GM12878 (cell line): ENCODE measurements at regions not wholly inside any gene's neighbourhood (a gene's known extent, or its start where the extent isn't known, plus 50 kb on each side); places are given as distances from the start of the nearest gene placed in this dataset.

ENCODE experiments used
- ATAC-seq: fragments of 200-7000 bp; cut with Tn5 transposase; 3 replicates; pipeline ENCODE4 v1.9.1; 2020; ENCODE audit warnings: mild to moderate bottlenecking, moderate library complexity
- BruUV-seq: library from RNA; stranded (reverse); fragments of 400-500 nt; replicated peaks from 2 replicates; lab custom pipeline; 2021; lab: Mats Ljungman, UMichigan
- CTCF ChIA-PET: fragments of 300-600 bp; sonication (Branson Sonifier 250); formaldehyde crosslinking; extraction: SDS; loops from one replicate; lab custom pipeline; 2021; ENCODE audit warnings: inconsistent platforms; lab: Yijun Ruan, JAX
- POLR2A ChIA-PET: fragments of 350-600 bp; formaldehyde crosslinking; extraction: SDS; loops from one replicate; lab custom pipeline; 2021; ENCODE audit warnings: inconsistent platforms; lab: Charles Lee
- RAD21 ChIA-PET: fragments of 300-600 bp; sonication (Branson Sonifier 250); formaldehyde crosslinking; loops from one replicate; lab custom pipeline; 2023; ENCODE audit warnings: antibody characterized with exemption; ENCODE audit not compliant: unreplicated experiment; lab: Charles Lee
- SMC1A ChIA-PET: fragments of 300-600 bp; sonication (Branson Sonifier 250); formaldehyde crosslinking; loops from one replicate; lab custom pipeline; 2023; ENCODE audit not compliant: unreplicated experiment, uncharacterized antibody; lab: Charles Lee
- DNase-seq: peaks from one replicate; pipeline ENCODE4 v3.0.0-alpha.2; 2011; ENCODE audit warnings: low read depth, low spot score
- FAIRE-seq: peaks from 3 replicates; lab custom pipeline; 2011; peaks lifted over from hg19 to GRCh38; lab: Jason Lieb, UNC
- H2AFZ ChIP-seq: 2 replicates; pipeline ENCODE4 v1.6.0; 2011; ENCODE audit warnings: low read depth, low read length, control low read depth; ENCODE audit not compliant: control insufficient read depth
- H3K27ac ChIP-seq: 2 replicates; pipeline ENCODE4 v1.5.1; 2011; ENCODE audit warnings: control low read depth; ENCODE audit not compliant: control insufficient read depth, insufficient read depth
- H3K27me3 ChIP-seq, 2 experiments: replicated peaks in 1 of 2; 2 replicates each; pipeline versions ENCODE4 v1.6.0 to v1.6.1; 2011; ENCODE audit warnings: low read length in 1 of 2; ENCODE audit not compliant: control insufficient read depth in 2 of 2, insufficient read depth in 2 of 2
- H3K36me3 ChIP-seq, 2 experiments: 2 replicates each; pipeline ENCODE4 v1.5.1; 2011; ENCODE audit warnings: low read length in 1 of 2; ENCODE audit not compliant: control insufficient read depth in 2 of 2, insufficient read depth in 2 of 2
- H3K4me1 ChIP-seq: 2 replicates; pipeline ENCODE4 v1.6.1; 2011; ENCODE audit warnings: mild to moderate bottlenecking, low read length, moderate library complexity, mixed read lengths; ENCODE audit not compliant: control insufficient read depth, insufficient read depth
- H3K4me2 ChIP-seq: 2 replicates; pipeline ENCODE4 v1.6.0; 2011; ENCODE audit warnings: control low read depth; ENCODE audit not compliant: control insufficient read depth, insufficient read depth
- H3K4me3 ChIP-seq: fragments of 200-600 bp; sonication (generic); 2 replicates; pipeline ENCODE4 v1.5.1; 2016
- H3K79me2 ChIP-seq: 2 replicates; pipeline ENCODE4 v1.6.0; 2011; ENCODE audit warnings: low read length; ENCODE audit not compliant: control insufficient read depth, insufficient read depth
- H3K9ac ChIP-seq: 2 replicates; pipeline ENCODE4 v1.8.0; 2011; ENCODE audit warnings: low read length, control low read depth, mixed read lengths; ENCODE audit not compliant: control insufficient read depth, insufficient read depth
- H3K9me3 ChIP-seq: replicated peaks from 3 replicates; pipeline ENCODE4 v1.5.1; 2011; ENCODE audit warnings: mild to moderate bottlenecking, low read length; ENCODE audit not compliant: control insufficient read depth, insufficient read depth
- H4K20me1 ChIP-seq: 2 replicates; pipeline ENCODE4 v1.6.0; 2011; ENCODE audit not compliant: control insufficient read depth, insufficient read depth
- EZH2 ChIP-seq: IDR thresholded peaks from 2 replicates; pipeline ENCODE4 v1.6.1; 2012; ENCODE audit warnings: low read depth, mild to moderate bottlenecking, control low read depth, inconsistent platforms, low read length, borderline replicate concordance; ENCODE audit not compliant: control insufficient read depth
- FOXK2 ChIP-seq: fragments of 450-650 bp; IDR thresholded peaks from 2 replicates; pipeline ENCODE4 v1.6.1; 2017; ENCODE audit warnings: mild to moderate bottlenecking, moderate library complexity
- NFXL1 ChIP-seq: fragments of 450-650 bp; IDR thresholded peaks from 2 replicates; pipeline ENCODE4 v1.6.1; 2017; ENCODE audit warnings: antibody characterized with exemption, mild to moderate bottlenecking, borderline replicate concordance
- POLR2A ChIP-seq: IDR thresholded peaks from 2 replicates; pipeline ENCODE4 v1.6.1; 2011; ENCODE audit warnings: low read depth, mild to moderate bottlenecking, low read length
- POLR2AphosphoS2 ChIP-seq: IDR thresholded peaks from 2 replicates; pipeline ENCODE4 v1.6.1; 2011; ENCODE audit warnings: low read depth, mild to moderate bottlenecking, low read length, improper control_type of control experiment, moderate library complexity
- POLR2AphosphoS5 ChIP-seq: IDR thresholded peaks from 2 replicates; pipeline ENCODE4 v1.6.1; 2011; ENCODE audit warnings: mild to moderate bottlenecking, low read length, inconsistent platforms
- RAD51 ChIP-seq: fragments of 450-650 bp; IDR thresholded peaks from 2 replicates; pipeline ENCODE4 v1.6.1; 2016; ENCODE audit warnings: moderate library complexity, mild to moderate bottlenecking, inconsistent platforms
- RUNX3 ChIP-seq: IDR thresholded peaks from 2 replicates; pipeline ENCODE4 v1.6.1; 2012; ENCODE audit warnings: low read length, inconsistent platforms
- SMC3 ChIP-seq: IDR thresholded peaks from 2 replicates; pipeline ENCODE4 v1.6.1; 2011; ENCODE audit warnings: low read length, improper control_type of control experiment, borderline replicate concordance
- TCF12 ChIP-seq: IDR thresholded peaks from 2 replicates; pipeline ENCODE4 v1.6.1; 2011; ENCODE audit warnings: low read depth, mild to moderate bottlenecking, low read length
- WGBS: methylation state at CpG from one replicate; pipeline ENCODE4 v1.1.6; 2016; ENCODE audit warnings: low lambda C conversion rate; ENCODE audit not compliant: insufficient replicate concordance, insufficient coverage; ENCODE audit errors: missing lambda C conversion rate; 5-methylcytosine and 5-hydroxymethylcytosine counted together
- in situ Hi-C: fragments of 300-500 bp; cut with MboI; formaldehyde crosslinking; loops from 9 replicates; pipeline ENCODE4 v1.14.3; 2018; ENCODE audit warnings: mixed read lengths
- intact Hi-C: fragments of 100-400 bp; cut with micrococcal nuclease; formaldehyde crosslinking; loops from one replicate; pipeline ENCODE4 v1.14.2; 2022; ENCODE audit not compliant: unreplicated experiment
- TF ChIP-seq, protein P1 (sequence below): fragments of 450-650 bp; IDR thresholded peaks from 2 replicates; pipeline ENCODE4 v1.6.1; 2014; ENCODE audit warnings: mild to moderate bottlenecking

- TF ChIP-seq, protein P1, sequence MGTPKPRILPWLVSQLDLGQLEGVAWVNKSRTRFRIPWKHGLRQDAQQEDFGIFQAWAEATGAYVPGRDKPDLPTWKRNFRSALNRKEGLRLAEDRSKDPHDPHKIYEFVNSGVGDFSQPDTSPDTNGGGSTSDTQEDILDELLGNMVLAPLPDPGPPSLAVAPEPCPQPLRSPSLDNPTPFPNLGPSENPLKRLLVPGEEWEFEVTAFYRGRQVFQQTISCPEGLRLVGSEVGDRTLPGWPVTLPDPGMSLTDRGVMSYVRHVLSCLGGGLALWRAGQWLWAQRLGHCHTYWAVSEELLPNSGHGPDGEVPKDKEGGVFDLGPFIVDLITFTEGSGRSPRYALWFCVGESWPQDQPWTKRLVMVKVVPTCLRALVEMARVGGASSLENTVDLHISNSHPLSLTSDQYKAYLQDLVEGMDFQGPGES = no peak
- no peak for TF ChIP-seq FOXK2
- TF ChIP-seq NFXL1 = no peak
- TF ChIP-seq RUNX3 = no peak
- TF ChIP-seq POLR2AphosphoS5 = no peak
- TF ChIP-seq POLR2AphosphoS2 = no peak
- TF ChIP-seq EZH2 = no peak
- TF ChIP-seq TCF12 = no peak
- no peak for TF ChIP-seq RAD51
- TF ChIP-seq POLR2A = no peak
- no peak for TF ChIP-seq SMC3
- Histone ChIP-seq H3K4me3 (no peak overlapping the region), H3K79me2 (no peaks in the 10 kb centered on the region), H3K9ac (no peak overlapping the region), H3K4me1 (no peaks in the 10 kb centered on the region), H3K36me3 (no peaks in the 10 kb centered on the region; a peak in 1 of 4 replicates), H2AFZ (no peak overlapping the region), H3K9me3 (no peaks in the 10 kb centered on the region; the same call in 1 of the 3 replicates), H3K27ac (no peak overlapping the region), H3K27me3 (no peaks in the 10 kb centered on the region), H4K20me1 (no peaks in the 10 kb centered on the region), H3K4me2 (no peak overlapping the region)
- intact Hi-C loops = no loop called here
- CTCF ChIA-PET = no interaction called here
- no peak for FAIRE-seq
- DNase-seq = no peak
- in situ Hi-C loops = no loop called here
- POLR2A ChIA-PET = no interaction called here
- no TSS peak for BruUV-seq
- RAD21 ChIA-PET = no interaction called here
- 81% methylated on average over 2 of the region's 2 CpGs for WGBS
- SMC1A ChIA-PET = interaction anchor here (0.7 to 1.2 kb wide), 2 partner anchors 16 to 81 kb away, joined by 3 to 4 read pairs; no protein-coding TSS in a partner anchor
- no peak for ATAC-seq
Observed at GRCh38 chr17:77509089-77509488, 368.3 kb downstream of the SEC14L1 start.
